Left kidney (tissue), 1 donor: ENCODE measurements at regions not wholly inside any gene's neighbourhood (a gene's known extent, or its start where the extent isn't known, plus 50 kb on each side); places are given as distances from the start of the nearest gene placed in this dataset.

Experiments
- DNase-seq: peaks from one replicate; pipeline ENCODE4 v3.0.0-alpha.2; 2013

GRCh38 chr4:8773124-8773931 is 98.3 kb downstream of the HMX1 start:
- no peak for DNase-seq

- DNase-seq: no peak
These were observed 99.0 kb downstream of the HMX1 start for GRCh38 chr4:8772499-8773123.

DNA sequence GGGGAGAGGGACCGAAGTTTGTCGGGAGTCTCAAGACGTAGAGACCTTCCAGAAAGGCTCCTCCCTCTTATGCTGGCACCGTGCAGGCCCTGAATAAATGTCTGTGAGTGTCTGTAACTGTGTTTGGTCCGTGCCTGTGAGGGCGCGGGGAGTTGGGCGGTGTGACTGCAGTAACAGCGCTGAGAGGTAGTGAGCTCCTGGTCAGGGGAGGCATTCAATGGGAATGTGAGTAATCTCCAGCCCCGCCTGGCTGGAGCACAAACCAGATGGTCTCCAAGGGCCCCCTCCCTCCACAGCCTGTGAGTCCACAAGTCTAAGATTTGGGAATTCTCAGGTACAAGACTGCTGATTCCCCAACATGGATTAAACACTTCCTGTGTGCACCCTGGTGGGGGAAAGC is 100.0 kb downstream of the HMX1 start:
- DNase-seq: no peak

DNA sequence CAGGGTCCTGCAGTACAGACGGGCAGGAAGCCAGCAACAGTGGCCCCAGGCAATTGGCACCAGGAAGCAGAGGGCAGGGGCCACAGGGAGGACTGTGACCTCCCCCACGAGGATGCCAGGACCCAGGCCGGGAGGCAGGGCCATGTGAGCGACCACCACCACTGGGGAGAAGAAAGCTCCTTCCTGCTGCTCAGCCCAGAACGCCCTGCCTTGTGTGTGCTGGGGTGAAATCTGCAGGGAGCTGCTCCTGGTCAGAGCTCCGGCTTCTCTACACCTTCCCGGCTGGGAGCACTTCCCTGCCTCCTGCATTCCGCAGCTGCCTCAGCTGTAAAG is 100.4 kb downstream of the HMX1 start:
- DNase-seq: no peak

DNA sequence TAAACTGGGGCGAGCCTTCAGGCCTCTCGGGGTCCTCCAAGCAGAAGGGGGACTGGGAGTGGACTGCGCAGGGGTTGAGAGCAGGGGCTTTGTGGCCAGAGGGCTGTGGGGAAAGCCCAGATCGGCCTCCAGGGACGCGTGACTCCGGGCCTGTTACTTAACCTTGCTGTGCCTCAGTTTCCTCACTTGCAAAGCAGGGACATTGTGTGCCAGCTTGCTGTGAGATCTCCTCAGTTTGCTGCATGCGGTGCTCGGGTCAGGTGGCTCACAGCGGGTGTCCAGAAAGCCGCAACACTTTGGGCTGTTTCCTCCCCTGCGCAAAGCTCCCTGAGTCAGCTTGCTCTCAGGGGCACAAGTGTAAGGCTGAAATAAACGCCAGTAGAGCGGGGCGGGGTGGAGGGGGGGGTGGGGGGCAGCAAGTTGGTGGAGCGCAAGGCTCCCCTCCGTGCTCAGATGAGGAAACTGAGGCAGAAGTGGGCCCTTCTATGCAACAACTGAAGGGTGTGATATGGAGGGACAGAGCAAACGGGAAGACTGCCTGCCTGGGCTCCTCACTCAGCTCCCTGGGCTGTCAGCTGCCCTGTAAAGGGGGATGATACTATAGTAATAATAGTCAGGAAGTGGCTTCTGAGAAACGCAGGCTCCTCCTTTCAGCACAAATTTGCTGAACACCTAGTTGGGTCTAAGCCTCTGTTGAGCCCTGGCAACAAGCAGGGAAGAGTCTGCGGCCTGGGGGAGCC is 101.0 kb downstream of the HMX1 start:
- no peak for DNase-seq

GRCh38 chr4:8769645-8770517 is 101.8 kb downstream of the HMX1 start:
- DNase-seq: no peak

GRCh38 chr4:8768357-8768999 is 103.2 kb downstream of the HMX1 start:
- DNase-seq: no peak

GRCh38 chr4:8766610-8767009 is 105.0 kb downstream of the HMX1 start:
- no peak for DNase-seq

DNA sequence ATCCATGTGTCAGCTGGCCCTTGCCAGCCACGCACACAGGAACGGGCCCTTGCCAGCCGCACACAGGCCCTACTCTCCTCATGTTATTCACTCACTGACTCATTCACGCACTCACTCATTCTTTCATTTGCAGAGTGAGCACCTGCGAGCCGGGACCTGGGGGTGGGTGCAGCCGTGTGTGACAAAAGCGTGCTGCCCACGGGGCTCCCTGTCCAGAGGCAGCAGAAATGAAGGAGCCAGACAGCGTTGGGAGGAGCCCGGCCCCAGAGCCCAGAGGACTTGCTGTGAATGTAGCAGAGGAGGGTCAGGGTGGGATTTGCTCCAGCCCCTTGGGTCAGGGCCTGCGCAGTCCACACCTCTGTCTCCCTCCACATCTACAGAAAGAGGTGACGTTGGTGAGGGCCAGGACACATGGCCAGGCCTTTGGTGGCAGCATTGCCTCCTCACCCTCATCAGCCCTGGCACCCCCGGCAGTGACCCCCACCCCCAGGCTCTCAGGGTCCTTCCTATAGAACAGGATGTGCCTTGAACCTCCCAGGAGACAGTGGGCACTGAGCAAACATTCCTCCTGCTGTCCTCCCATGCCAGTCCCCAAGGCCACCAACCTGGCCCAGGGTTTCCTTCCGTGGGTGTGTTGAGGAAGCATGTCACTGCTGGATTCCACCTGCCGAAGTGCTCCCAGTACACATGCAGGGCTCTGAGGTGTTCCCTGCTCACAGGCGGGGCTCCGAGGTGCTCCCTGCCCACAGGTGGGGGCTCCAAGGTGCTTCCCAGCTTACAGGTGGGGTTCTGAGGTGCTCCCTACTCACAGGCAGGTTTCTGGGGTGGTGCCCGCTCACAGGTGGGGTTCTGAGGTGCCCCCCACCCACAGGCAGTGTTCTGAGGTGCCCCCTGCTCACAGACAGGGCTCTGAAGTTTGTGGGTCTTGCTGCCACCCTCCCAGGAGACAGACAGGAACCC is 105.7 kb downstream of the HMX1 start:
- DNase-seq: no peak

DNA sequence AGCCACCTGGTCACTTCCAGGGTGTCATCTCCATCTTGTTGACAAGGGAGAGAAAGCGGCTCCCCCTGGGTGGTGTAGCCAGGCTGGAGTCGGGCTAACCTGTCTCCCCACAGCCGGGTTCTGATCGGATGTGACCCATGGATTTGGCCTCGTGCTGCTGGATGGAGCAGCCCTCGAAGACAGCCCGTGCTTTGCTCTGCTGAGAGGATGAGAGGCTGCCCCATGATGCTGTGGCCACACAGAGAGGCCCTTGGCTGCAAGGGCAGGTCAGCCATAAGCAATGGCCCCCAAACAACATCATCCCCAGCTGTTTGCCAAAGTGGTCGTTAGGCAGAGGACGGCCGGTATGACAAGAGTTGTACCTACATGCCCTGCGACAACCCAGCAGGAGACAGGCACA is 106.6 kb downstream of the HMX1 start:
- no peak for DNase-seq

DNA sequence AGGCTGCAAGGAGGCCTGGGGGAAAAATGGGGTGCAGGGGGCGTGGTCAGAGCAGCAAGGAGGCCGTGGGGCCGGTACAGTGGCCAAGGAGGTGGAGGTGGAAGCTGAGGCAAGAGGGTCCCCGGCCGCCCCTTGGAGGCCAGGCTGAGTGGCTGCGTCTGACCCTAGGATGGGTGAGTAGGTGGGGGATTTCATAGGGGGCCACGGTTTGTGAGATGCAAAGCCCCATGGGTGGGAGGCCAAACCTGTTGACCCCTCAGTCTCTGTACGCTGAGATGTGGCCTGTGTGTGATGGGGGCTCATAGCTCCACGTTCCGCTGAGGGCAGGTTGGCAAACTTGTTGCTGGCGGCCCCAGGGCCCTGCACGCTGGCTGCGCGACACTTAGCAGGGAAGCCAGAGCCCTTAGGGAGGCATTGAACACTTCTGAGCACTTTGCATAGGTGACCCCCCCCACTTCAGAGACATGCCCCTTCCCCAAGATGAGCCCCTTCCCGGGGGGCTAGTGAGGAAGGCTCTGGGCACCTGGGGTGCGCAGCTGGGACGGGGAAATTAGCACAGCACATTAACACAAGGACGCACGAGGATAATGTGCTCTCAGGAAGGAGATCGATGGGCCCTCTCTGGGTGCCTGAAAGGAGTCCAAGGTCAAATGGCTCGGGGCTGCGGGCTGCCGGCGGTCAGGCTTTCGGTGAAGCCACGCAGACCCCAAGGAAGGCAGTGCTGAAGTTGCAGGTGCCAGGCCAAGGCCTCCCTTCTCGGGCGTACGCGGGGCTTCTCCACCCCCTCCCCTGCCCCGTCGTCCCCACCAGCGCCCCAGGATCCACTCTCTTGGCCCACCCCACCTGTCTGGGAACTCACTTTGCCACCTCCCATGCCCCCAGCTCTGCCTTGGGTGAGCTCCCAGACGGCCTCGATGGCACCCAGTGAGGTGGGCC is 107.4 kb downstream of the HMX1 start:
- no peak for DNase-seq

GRCh38 chr4:8762951-8763735 is 108.5 kb downstream of the HMX1 start:
- no peak for DNase-seq

DNA sequence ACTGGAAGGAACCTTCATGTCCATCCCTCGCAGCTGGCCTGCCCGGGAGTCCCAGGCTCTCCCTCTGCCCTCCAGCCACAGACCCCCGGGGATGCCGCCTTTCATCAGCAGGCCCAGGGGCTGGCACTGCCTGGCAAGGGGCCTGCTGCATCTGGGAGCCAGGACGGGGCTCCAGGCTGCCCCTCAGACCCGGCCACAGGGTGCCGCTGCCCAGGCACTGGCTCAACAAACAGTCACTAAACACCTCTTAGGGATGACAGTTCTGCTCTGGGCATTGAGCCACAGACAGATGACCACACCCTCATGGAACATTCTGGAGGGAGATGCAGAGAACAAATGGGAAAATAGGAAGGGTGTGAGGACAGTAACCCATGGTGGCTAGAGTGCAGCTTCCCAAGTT is 109.3 kb downstream of the HMX1 start:
- DNase-seq: no peak

GRCh38 chr4:8761824-8762205 is 109.8 kb downstream of the HMX1 start:
- DNase-seq: no peak

DNA sequence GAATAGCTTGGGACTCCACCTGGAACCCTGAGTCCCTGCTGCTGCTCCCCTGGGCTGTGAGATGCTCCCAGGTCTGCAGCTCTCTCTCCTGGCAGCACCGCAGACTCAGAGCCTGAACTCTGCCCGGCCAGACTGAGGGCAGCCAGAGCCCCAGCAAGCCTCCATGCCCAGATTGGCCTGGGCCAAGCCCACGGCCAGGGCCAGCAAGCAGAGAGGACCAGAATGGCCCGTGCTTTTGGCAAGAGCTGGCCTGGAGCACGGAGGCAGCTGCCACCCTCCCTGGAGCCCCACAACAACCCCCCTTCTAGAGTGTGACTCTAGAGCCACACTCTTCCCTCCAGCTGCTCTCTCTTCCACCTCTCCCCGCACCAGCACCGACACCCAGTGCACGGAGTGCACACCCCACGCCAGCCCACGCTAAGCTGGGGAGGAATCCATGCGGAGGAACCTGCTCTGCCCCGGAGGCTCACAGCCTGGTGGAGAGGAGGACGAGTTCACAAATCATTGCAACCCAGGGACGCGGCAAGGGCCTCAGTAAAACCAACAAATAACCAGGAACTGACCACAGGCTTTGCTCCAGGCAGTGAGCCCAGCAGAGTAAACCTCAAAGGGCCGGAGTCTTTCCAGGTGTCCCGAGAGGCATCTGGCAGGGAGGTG is 110.3 kb downstream of the HMX1 start:
- DNase-seq: no peak

DNA sequence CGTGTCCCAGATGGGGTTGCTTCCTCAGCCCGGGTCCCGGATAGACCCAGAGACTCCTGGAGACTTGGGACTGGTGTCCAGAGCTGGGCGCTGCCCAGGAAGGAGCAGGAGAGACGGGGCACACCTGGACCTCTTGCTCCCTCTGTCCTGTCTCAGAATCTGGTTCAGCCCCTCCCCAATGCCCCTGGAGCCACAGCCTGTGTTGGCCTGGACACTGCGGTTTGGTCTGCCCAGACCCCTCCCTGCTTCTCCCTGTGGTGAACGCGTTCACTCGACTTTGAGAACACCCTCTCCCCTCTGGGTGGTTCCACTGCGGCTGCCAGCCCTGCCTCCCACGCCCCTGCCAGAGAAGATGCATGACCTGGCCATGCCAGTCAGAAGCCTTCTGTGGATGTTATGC is 111.1 kb downstream of the HMX1 start:
- DNase-seq: no peak

GRCh38 chr4:8759987-8760386 is 111.7 kb downstream of the HMX1 start:
- DNase-seq: no peak

DNA sequence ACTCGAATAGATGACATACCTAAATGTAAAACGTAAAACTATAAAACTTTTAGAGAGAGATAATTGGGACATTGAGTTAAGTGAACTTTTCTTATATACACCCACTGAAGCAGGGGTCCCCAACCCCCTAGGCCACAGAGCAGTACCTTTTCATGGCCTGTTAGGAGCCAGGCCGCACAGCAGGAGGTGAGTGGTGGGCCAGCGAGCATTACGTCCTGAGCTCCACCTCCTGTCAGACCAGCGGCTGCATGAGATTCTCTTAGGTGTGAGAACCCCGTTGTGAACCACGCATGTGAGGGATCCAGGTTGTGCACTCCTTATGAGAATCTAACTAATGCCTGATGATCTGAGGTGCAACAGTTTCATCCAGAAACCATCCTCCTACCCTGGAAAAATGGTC is 114.8 kb downstream of the HMX1 start:
- DNase-seq: no peak
